ENCODE measurements at regions not wholly inside any gene's neighbourhood (a gene's known extent, or its start where the extent isn't known, plus 50 kb on each side); places are given as distances from the start of the nearest gene placed in this dataset.

DNA sequence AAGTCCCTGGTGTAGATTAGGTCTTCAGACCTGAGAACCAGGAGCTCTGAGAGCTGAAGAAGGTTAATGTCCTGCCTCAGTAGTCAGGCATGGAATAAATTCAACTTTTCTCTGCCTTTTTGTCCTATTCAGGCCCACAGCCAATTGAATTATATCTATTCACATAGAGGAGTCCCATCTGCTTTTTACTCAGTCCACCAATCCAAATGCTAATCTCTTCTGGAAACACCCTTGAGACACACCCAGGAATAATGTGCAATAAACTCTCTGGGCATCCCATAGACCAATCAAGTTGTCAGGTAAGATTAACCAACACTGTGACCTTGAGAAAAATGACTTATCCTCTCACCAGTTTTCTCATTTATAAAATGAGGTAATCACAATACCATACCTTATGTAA lies 129.4 kb downstream of the MEX3B start:
- Histone ChIP-seq H3K4me1 (ENCODE audit: control insufficient read depth, insufficient read depth, low read length, poor library complexity, severe bottlenecking) (no peaks in the 10 kb centered on the region), H3K36me3 (ENCODE audit: control insufficient read depth, insufficient read depth, low read length) (no peaks in the 10 kb centered on the region), H3K9me3 (ENCODE audit: control insufficient read depth, low read length) (peaks cover 17% of the 10 kb centered on the region), H3K27ac (ENCODE audit: low read depth, low read length, severe bottlenecking) (no peak overlapping the region), H3K4me3 (ENCODE audit: extremely low read depth, insufficient read depth, low read length, poor library complexity, severe bottlenecking) (no peak overlapping the region)

GRCh38 chr15:81915990-81916389 lies 129.8 kb downstream of the MEX3B start:
- Histone ChIP-seq H3K27ac (ENCODE audit: low read depth, low read length, severe bottlenecking) (no peak overlapping the region), H3K36me3 (ENCODE audit: control insufficient read depth, insufficient read depth, low read length) (no peaks in the 10 kb centered on the region), H3K4me3 (ENCODE audit: extremely low read depth, insufficient read depth, low read length, poor library complexity, severe bottlenecking) (no peak overlapping the region), H3K4me1 (ENCODE audit: control insufficient read depth, insufficient read depth, low read length, poor library complexity, severe bottlenecking) (peaks cover 3% of the 10 kb centered on the region), H3K9me3 (ENCODE audit: control insufficient read depth, low read length) (peaks cover 15% of the 10 kb centered on the region)
- 74 to 83% methylated on average over 3 to 5 of the region's 5 CpGs for WGBS, 2 experiments (ENCODE audit: insufficient coverage in 2 of 2)

DNA sequence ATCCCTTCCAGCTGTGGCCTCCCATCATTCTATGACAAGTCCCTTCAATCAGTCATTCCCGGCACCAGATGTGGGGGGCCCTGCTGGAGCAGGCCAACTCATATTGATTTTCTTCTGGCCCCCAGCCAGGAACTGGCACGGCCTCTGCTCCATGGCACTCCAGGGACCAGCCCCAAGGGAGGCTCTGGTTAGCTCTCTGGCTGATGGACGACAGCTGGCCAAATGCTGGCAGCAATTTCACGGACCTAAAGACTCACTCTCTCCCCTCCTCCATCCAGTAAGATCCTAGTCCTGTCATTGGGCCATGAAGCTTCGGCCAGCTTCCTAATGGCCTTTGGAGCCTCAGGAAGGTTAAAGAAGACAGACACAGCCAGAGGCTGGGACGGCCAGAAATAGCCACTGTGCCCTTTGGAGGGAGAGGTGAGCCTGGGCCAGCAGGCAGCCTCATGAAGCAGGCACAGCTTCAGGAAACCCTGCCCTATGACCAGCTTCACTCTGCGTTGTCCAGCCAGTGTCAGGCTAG lies 131.0 kb downstream of the MEX3B start:
- Histone ChIP-seq H3K4me1 (ENCODE audit: control insufficient read depth, insufficient read depth, low read length, poor library complexity, severe bottlenecking) (peaks cover 3% of the 10 kb centered on the region), H3K36me3 (ENCODE audit: control insufficient read depth, insufficient read depth, low read length) (no peaks in the 10 kb centered on the region), H3K9me3 (ENCODE audit: control insufficient read depth, low read length) (peaks cover 11% of the 10 kb centered on the region), H3K4me3 (ENCODE audit: extremely low read depth, insufficient read depth, low read length, poor library complexity, severe bottlenecking) (no peak overlapping the region), H3K27ac (ENCODE audit: low read depth, low read length, severe bottlenecking) (no peak overlapping the region)
- WGBS, 2 experiments (ENCODE audit: insufficient coverage in 2 of 2): 75 to 78% methylated on average over 5 to 6 of the region's 7 CpGs

GRCh38 chr15:81914333-81914732 lies 131.5 kb downstream of the MEX3B start:
- 90 to 92% methylated on average over 3 of the region's 3 CpGs for WGBS, 2 experiments (ENCODE audit: insufficient coverage in 2 of 2)
- H3K36me3 ChIP-seq (ENCODE audit: control insufficient read depth, insufficient read depth, low read length): no peaks in the 10 kb centered on the region

DNA sequence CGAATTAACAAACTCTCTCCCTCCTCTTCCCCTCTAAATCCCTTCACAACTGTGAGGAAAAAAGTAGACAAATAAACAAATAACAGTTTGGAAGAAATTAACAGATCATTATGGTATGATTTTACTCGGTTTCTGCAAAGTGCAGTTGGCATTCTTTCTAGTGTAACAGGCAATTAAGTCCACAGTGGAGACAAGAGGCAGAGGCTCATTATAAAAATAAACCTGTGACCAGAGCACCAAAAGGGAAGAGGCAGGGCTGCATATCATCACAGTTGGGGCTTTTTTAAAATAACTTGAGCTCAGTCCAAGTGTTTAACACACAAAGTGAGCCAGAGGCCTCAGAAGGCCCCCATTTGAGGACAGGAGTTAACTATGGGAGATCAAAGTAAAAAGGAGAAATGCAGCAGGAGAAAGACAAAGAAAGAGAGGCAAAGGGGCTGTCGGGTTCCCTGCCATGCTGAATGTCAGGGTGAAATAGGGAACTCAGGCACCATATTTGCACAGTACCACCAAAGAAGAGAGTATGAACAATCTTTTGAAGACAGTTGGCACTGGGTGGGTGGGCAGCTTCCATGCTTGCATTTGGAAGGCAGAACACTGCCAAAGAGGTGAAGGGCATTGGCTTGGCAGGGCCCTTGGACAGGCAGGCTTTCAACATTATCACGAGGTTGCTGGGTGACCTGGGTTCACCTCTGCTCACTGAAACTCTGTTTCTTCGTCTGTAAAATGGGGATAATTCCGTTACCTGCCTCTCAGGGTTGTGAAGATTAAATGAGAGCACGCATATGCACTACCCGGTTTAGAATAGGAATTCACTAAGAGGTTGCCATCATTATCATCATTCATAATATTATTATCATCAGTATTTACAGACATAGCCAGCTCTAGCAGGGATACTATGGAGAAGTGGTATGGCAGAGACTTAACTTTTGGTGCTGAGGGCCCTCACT lies 134.5 kb downstream of the MEX3B start:
- H3K27ac ChIP-seq (ENCODE audit: low read depth, low read length, severe bottlenecking): peak overlapping the region; percentile 16
- 82 to 88% methylated on average over 4 of the region's 8 CpGs for WGBS, 2 experiments (ENCODE audit: insufficient coverage in 2 of 2)

More at GRCh38 chr15:81914333-81914732, 131.5 kb downstream of the MEX3B start:
- peaks cover 11% of the 10 kb centered on the region for H3K9me3 ChIP-seq (ENCODE audit: control insufficient read depth, low read length)
- H3K27ac ChIP-seq (ENCODE audit: low read depth, low read length, severe bottlenecking): no peak overlapping the region
- no peak overlapping the region for H3K4me3 ChIP-seq (ENCODE audit: extremely low read depth, insufficient read depth, low read length, poor library complexity, severe bottlenecking)
- H3K4me1 ChIP-seq (ENCODE audit: control insufficient read depth, insufficient read depth, low read length, poor library complexity, severe bottlenecking): peaks cover 7% of the 10 kb centered on the region

DNA sequence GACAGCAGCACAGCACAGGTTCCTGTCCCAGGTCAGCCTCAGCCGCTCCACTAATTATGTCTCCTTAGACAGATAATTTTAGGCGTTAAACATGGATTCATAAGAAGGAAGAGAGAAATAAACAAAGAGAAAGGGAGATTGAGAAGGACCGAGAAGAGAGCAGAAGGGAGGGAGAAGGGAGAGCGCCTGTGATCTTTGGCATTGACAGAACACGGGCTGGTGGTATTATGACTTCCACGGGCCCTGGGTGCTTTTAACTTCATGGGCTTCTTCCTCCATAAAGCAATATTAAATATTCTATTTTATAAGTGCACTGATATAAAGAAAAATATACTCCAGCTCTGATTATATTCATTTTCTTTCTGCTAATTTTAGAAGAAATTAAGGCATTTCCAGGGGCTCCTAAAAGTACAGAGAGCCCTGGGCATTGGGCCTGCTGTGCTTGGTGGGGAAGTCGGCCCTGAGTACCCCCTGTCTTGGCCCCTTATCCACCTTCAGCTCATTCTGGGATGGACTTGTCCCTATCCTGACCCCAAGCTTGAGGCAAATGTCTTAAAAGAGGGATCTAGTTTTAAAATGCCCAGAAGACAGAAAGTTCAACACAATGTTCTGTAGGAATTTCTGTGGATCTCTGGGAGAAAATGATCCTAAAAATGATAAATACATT lies 135.3 kb downstream of the MEX3B start:
- Histone ChIP-seq H3K4me1 (ENCODE audit: control insufficient read depth, insufficient read depth, low read length, poor library complexity, severe bottlenecking) (peaks cover 8% of the 10 kb centered on the region), H3K4me3 (ENCODE audit: extremely low read depth, insufficient read depth, low read length, poor library complexity, severe bottlenecking) (no peak overlapping the region), H3K9me3 (ENCODE audit: control insufficient read depth, low read length) (no peaks in the 10 kb centered on the region), H3K36me3 (ENCODE audit: control insufficient read depth, insufficient read depth, low read length) (no peaks in the 10 kb centered on the region), H3K27ac (ENCODE audit: low read depth, low read length, severe bottlenecking) (peak overlapping the region; percentile 16)
- 79 to 96% methylated on average over 3 to 4 of the region's 7 CpGs for WGBS, 2 experiments (ENCODE audit: insufficient coverage in 2 of 2)

More for the DNA sequence above, 134.5 kb downstream of the MEX3B start:
- no peaks in the 10 kb centered on the region for H3K9me3 ChIP-seq (ENCODE audit: control insufficient read depth, low read length)
- no peak overlapping the region for H3K4me3 ChIP-seq (ENCODE audit: extremely low read depth, insufficient read depth, low read length, poor library complexity, severe bottlenecking)
- H3K4me1 ChIP-seq (ENCODE audit: control insufficient read depth, insufficient read depth, low read length, poor library complexity, severe bottlenecking): peaks cover 8% of the 10 kb centered on the region
- no peaks in the 10 kb centered on the region for H3K36me3 ChIP-seq (ENCODE audit: control insufficient read depth, insufficient read depth, low read length)

DNA sequence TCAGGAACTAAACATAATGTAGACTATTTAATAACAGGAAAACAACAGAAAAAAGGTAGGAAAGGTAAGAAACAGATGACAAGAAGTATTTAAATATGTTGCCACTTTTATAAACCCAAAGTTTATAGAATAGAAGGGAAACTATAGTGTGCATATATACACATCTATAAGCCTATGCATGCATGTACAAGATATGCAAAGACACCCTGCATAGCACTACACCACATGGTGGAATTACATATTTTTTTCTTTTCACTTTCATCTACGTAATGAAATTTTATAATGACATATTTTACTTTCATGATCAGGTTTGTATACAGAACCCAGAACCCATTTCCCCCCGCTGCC lies 136.8 kb downstream of the MEX3B start:
- no peak overlapping the region for H3K27ac ChIP-seq (ENCODE audit: low read depth, low read length, severe bottlenecking)
- H3K4me3 ChIP-seq (ENCODE audit: extremely low read depth, insufficient read depth, low read length, poor library complexity, severe bottlenecking): no peak overlapping the region
- H3K9me3 ChIP-seq (ENCODE audit: control insufficient read depth, low read length): no peaks in the 10 kb centered on the region
- peaks cover 8% of the 10 kb centered on the region for H3K4me1 ChIP-seq (ENCODE audit: control insufficient read depth, insufficient read depth, low read length, poor library complexity, severe bottlenecking)
- no peaks in the 10 kb centered on the region for H3K36me3 ChIP-seq (ENCODE audit: control insufficient read depth, insufficient read depth, low read length)
- WGBS, 2 experiments (ENCODE audit: insufficient coverage in 2 of 2): no CpG with 5 or more reads among the region's 2 CpGs

DNA sequence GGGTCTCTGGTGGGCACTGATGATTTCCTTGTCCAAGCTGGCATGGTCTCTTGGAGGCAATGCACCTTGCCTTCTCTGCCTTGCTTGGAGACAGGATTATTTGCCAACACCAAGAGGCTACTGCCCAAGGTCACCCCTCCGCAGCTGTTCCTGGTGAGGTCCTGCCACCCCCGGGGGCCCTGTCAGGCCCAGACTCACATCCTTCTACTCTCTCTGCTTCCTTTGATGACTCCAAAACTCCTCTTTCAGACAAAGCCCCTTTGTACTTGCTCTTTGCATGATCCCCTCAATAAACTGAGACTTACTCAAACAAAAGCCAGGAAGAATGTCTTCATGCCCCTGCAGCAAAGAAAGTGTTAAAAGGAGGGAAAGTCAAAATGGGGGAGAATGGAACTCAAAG lies 137.7 kb downstream of the MEX3B start:
- H3K9me3 ChIP-seq (ENCODE audit: control insufficient read depth, low read length): no peaks in the 10 kb centered on the region
- H3K4me3 ChIP-seq (ENCODE audit: extremely low read depth, insufficient read depth, low read length, poor library complexity, severe bottlenecking): no peak overlapping the region
- no peaks in the 10 kb centered on the region for H3K36me3 ChIP-seq (ENCODE audit: control insufficient read depth, insufficient read depth, low read length)
- WGBS, 2 experiments (ENCODE audit: insufficient coverage in 2 of 2): 56% methylated on average over 2 of the region's 2 CpGs; no CpG with 5 or more reads in 1 of the 2 experiments
- H3K27ac ChIP-seq (ENCODE audit: low read depth, low read length, severe bottlenecking): no peak overlapping the region
- peaks cover 8% of the 10 kb centered on the region for H3K4me1 ChIP-seq (ENCODE audit: control insufficient read depth, insufficient read depth, low read length, poor library complexity, severe bottlenecking)

DNA sequence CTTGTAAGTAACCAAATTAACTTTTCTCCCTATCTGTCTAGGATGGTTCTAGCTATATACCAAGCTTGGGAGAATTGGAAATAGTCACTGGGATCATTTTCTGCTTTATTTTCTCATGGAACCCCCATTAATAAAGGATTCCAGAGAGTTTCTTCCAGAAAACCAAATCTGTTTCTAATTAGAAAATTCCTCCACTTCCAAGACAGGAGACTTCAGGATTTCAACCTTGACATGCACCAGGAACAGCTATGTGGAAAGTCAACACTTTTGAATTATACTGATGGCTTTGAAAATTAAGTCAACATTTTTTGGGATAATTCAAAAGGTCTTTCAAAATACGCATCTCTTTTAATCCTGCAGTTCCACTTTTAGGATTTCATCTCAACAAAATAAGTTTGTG lies 138.3 kb downstream of the MEX3B start:
- Histone ChIP-seq H3K4me3 (ENCODE audit: extremely low read depth, insufficient read depth, low read length, poor library complexity, severe bottlenecking) (no peak overlapping the region), H3K27ac (ENCODE audit: low read depth, low read length, severe bottlenecking) (no peak overlapping the region), H3K9me3 (ENCODE audit: control insufficient read depth, low read length) (no peaks in the 10 kb centered on the region), H3K4me1 (ENCODE audit: control insufficient read depth, insufficient read depth, low read length, poor library complexity, severe bottlenecking) (peaks cover 8% of the 10 kb centered on the region), H3K36me3 (ENCODE audit: control insufficient read depth, insufficient read depth, low read length) (no peaks in the 10 kb centered on the region)
- no CpG with 5 or more reads among the region's 1 CpG for WGBS, 2 experiments (ENCODE audit: insufficient coverage in 2 of 2)

DNA sequence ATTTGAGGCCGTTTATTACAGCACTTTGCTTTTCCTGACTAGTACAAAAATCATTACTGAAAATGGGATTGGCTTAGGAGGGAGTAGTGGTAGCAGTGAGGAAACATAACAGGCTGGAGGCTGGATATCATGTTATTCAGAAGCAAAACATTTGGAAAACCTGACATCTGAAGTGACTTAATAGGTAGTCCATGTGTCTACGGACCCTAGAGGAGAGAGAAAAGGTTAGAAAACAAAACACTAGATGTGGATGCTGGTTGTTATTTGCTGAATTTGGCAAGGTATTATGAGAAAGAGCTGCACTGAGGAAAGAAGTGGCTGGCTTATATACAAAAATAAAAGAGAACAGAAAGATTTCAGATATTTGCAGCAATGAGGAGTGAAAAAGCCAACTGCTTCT lies 139.9 kb downstream of the MEX3B start:
- Histone ChIP-seq H3K4me1 (ENCODE audit: control insufficient read depth, insufficient read depth, low read length, poor library complexity, severe bottlenecking) (peaks cover 5% of the 10 kb centered on the region), H3K36me3 (ENCODE audit: control insufficient read depth, insufficient read depth, low read length) (no peaks in the 10 kb centered on the region), H3K4me3 (ENCODE audit: extremely low read depth, insufficient read depth, low read length, poor library complexity, severe bottlenecking) (no peak overlapping the region), H3K9me3 (ENCODE audit: control insufficient read depth, low read length) (no peaks in the 10 kb centered on the region), H3K27ac (ENCODE audit: low read depth, low read length, severe bottlenecking) (no peak overlapping the region)
- 83 to 100% methylated on average over 1 to 2 of the region's 2 CpGs for WGBS, 2 experiments (ENCODE audit: insufficient coverage in 2 of 2)

DNA sequence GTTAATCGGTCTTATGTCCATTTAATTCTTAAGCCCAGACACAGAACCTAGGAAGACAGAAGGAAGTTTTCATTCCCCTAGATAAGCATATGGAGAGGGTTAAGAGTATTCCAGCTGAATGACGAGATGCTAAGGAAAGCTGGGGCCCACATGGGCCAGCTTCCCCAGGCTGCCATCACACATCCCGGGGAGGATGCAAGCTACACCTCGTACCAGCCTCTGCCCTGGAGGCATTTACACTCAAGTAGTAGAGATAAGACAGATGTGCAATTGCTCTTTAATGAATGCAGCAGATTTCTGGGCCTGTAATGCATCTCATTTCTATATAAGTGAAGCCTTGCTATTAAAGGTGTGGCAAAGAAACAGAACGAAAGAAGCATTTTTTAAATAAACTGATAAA lies 144.5 kb downstream of the MEX3B start:
- Histone ChIP-seq H3K9me3 (ENCODE audit: control insufficient read depth, low read length) (no peaks in the 10 kb centered on the region), H3K36me3 (ENCODE audit: control insufficient read depth, insufficient read depth, low read length) (no peaks in the 10 kb centered on the region), H3K4me1 (ENCODE audit: control insufficient read depth, insufficient read depth, low read length, poor library complexity, severe bottlenecking) (peaks cover 9% of the 10 kb centered on the region), H3K4me3 (ENCODE audit: extremely low read depth, insufficient read depth, low read length, poor library complexity, severe bottlenecking) (no peak overlapping the region), H3K27ac (ENCODE audit: low read depth, low read length, severe bottlenecking) (no peak overlapping the region)
- 50 to 90% methylated on average over 2 of the region's 5 CpGs for WGBS, 2 experiments (ENCODE audit: insufficient coverage in 2 of 2)
